ENCODE measurements at regions not wholly inside any gene's neighbourhood (a gene's known extent, or its start where the extent isn't known, plus 50 kb on each side); places are given as distances from the start of the nearest gene placed in this dataset.

GRCh38 chr20:19920381-19921138 lies 96.6 kb upstream of the NAA20 start (continued):
- TF ChIP-seq FIP1L1 (IDR thresholded peaks at IDR 0.05; ENCODE audit: borderline replicate concordance, insufficient read depth, low read depth, low read length) (no peak), MZF1 (CRISPR knock-in tag; IDR thresholded peaks at IDR 0.05; ENCODE audit: borderline replicate concordance) (no peak), RFXAP (CRISPR knock-in tag; IDR thresholded peaks at IDR 0.05; ENCODE audit: borderline replicate concordance) (no peak), ZNF567 (CRISPR knock-in tag; IDR thresholded peaks at IDR 0.05; ENCODE audit: borderline replicate concordance) (0 out of 2 replicates have a peak, but pooled peaks have one; percentile 86), HBP1 (CRISPR knock-in tag; IDR thresholded peaks at IDR 0.05; ENCODE audit: low read depth) (peak; percentile 91), TFAP4 (IDR thresholded peaks at IDR 0.05; ENCODE audit: borderline replicate concordance, low read depth) (peak; percentile 38; the same call in 1 of the 2 replicates), ASH2L (IDR thresholded peaks at IDR 0.05; ENCODE audit: insufficient read length, low read depth, low read length) (peak; percentile 21), PHF20 (CRISPR knock-in tag; IDR thresholded peaks at IDR 0.05) (peak; percentile 48; the same call in 1 of the 2 replicates), MTF1 (CRISPR knock-in tag; IDR thresholded peaks at IDR 0.05) (no peak), ZNF724P (CRISPR knock-in tag; IDR thresholded peaks at IDR 0.05; ENCODE audit: borderline replicate concordance) (peak; percentile 39; the same call in 1 of the 2 replicates), ZNF225 (CRISPR knock-in tag; IDR thresholded peaks at IDR 0.05) (no peak), SRF (IDR thresholded peaks at IDR 0.05; ENCODE audit: low read depth, low read length) (no peak), PCBP1 (IDR thresholded peaks at IDR 0.05; ENCODE audit: borderline replicate concordance, low read depth, low read length) (no peak), FOXM1 (CRISPR knock-in tag; IDR thresholded peaks at IDR 0.05) (no peak), ADNP (CRISPR knock-in tag; IDR thresholded peaks at IDR 0.05) (no peak), KLF16 (CRISPR knock-in tag; IDR thresholded peaks at IDR 0.05) (peak in 1 of 2 experiments; percentile 86; a peak in 2 of 4 replicates), SNRNP70 (IDR thresholded peaks at IDR 0.05; ENCODE audit: low read depth, low read length) (no peak), GLI4 (CRISPR knock-in tag; IDR thresholded peaks at IDR 0.05; ENCODE audit: borderline replicate concordance) (peak; percentile 31; the same call in 1 of the 2 replicates), SP2 (CRISPR knock-in tag; IDR thresholded peaks at IDR 0.05) (no peak), ZNF589 (CRISPR knock-in tag; conservative IDR thresholded peaks at IDR 0.05) (0 out of 2 replicates have a peak, but pooled peaks have one; percentile 31), ZNF20 (CRISPR knock-in tag; IDR thresholded peaks at IDR 0.05) (0 out of 2 replicates have a peak, but pooled peaks have one; percentile 21), ZNF552 (CRISPR knock-in tag; IDR thresholded peaks at IDR 0.05; ENCODE audit: borderline replicate concordance) (no peak), ZNF432 (CRISPR knock-in tag; IDR thresholded peaks at IDR 0.05; ENCODE audit: borderline replicate concordance) (no peak), BCLAF1 (IDR thresholded peaks at IDR 0.05) (no peak), ZNF263 (CRISPR knock-in tag; IDR thresholded peaks at IDR 0.05) (peak; percentile 47; the same call in 1 of the 2 replicates)

All from HepG2 (cell line).